K562 (cell line): ENCODE measurements at regions not wholly inside any gene's neighbourhood (a gene's known extent, or its start where the extent isn't known, plus 50 kb on each side); places are given as distances from the start of the nearest gene placed in this dataset.

Experiments
- ATF7 ChIP-seq: fragments of 450-650 bp; IDR thresholded peaks from 2 replicates; pipeline ENCODE4 v1.7.1; 2014; ENCODE audit warnings: mild to moderate bottlenecking, moderate library complexity
- C11orf30 ChIP-seq: fragments of 450-650 bp; IDR thresholded peaks from 2 replicates; pipeline ENCODE4 v1.6.1; 2016; ENCODE audit warnings: low read depth, mild to moderate bottlenecking
- NBN ChIP-seq: fragments of 450-650 bp; IDR thresholded peaks from 2 replicates; pipeline ENCODE4 v1.6.1; 2016; ENCODE audit warnings: low read depth, mild to moderate bottlenecking
- SNRNP70 ChIP-seq: fragments of 200-400 bp; formaldehyde crosslinking; optimal IDR thresholded peaks from 2 replicates; pipeline ENCODE3; 2017; ENCODE audit warnings: low read depth, low read length
- TCF7L2 ChIP-seq: fragments of 150-350 bp; IDR thresholded peaks from 2 replicates; pipeline ENCODE4 v1.6.1; 2016; ENCODE audit warnings: low read depth, mild to moderate bottlenecking, low read length, moderate library complexity
- ZNF175 ChIP-seq: fragments of 200-800 bp; sonication (Bioruptor generic); IDR thresholded peaks from 2 replicates; pipeline ENCODE4 v1.6.1; 2016; ENCODE audit warnings: low read depth, mild to moderate bottlenecking, missing genetic modification characterization, missing compliant biosample characterization
- TF ChIP-seq, protein P1 (sequence below): sonication (generic); formaldehyde crosslinking; IDR thresholded peaks from 2 replicates; pipeline ENCODE4 v1.8.0; 2022; ENCODE audit warnings: missing genetic modification reagents, mild to moderate bottlenecking, moderate library complexity, borderline replicate concordance
- TF ChIP-seq, protein P2 (sequence below), 3 experiments: IDR thresholded peaks in 2 of 3; conservative IDR thresholded peaks in 1 of 3; 2 replicates each; pipeline ENCODE4 v1.5.1; 2011 to 2012; ENCODE audit warnings: low read length in 3 of 3, mild to moderate bottlenecking in 3 of 3, control low read depth in 2 of 3, improper control_type of control experiment in 1 of 3, inconsistent platforms in 1 of 3, low read depth in 1 of 3, mixed read lengths in 1 of 3, moderate library complexity in 1 of 3; ENCODE audit not compliant: insufficient read depth in 2 of 3
- TF ChIP-seq, protein P3 (sequence below), 2 experiments: fragments of 450-650 bp in 1 of 2; sonication (generic) in 1 of 2; formaldehyde crosslinking; conservative IDR thresholded peaks; 2 replicates each; pipeline versions ENCODE4 v1.4.0 to v1.8.1; 2020 to 2022; ENCODE audit warnings: mild to moderate bottlenecking in 1 of 2, missing genetic modification reagents in 1 of 2

DNA sequence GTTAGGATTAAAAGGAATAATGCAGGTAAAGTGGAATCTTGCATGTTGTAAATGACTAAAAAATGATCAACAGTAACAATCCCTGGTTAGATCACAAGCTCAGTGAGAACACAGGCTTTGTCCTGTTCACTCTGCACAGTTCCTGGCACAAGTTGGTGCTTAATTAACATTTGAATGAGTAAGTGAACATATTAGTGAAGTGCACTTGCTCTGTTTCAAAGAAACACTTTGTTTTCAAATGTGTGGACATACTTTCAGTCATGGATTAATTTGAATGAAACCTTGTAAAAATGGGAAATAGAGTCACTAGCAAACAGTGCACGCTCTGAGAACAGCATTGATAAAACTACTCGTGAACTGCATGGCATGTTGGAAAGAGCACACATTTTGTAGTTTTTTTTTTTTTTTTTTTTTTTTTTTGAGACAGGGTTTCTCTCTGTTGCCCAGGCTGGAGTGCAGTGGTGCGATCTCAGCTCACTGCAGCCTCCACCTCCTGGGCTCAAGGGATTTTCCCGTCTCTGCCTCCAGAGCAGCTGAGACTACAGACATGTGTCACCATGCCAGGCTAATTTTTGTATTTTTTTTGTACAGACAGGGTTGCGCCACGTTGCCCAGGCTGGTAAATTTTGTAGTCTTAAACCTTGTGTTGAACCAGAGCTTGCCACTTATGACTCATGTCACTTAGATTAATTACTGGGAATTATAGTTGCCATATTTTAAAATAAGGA is 159.9 kb downstream of the LURAP1L start:
- TF ChIP-seq C11orf30 (no peak), ZNF175 (CRISPR knock-in tag) (no peak), NBN (no peak), SNRNP70 (no peak), TCF7L2 (no peak), ATF7 (no peak)
- TF ChIP-seq, protein P1, sequence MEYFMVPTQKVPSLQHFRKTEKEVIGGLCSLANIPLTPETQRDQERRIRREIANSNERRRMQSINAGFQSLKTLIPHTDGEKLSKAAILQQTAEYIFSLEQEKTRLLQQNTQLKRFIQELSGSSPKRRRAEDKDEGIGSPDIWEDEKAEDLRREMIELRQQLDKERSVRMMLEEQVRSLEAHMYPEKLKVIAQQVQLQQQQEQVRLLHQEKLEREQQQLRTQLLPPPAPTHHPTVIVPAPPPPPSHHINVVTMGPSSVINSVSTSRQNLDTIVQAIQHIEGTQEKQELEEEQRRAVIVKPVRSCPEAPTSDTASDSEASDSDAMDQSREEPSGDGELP (CRISPR knock-in tag): no peak
- TF ChIP-seq, protein P2, sequence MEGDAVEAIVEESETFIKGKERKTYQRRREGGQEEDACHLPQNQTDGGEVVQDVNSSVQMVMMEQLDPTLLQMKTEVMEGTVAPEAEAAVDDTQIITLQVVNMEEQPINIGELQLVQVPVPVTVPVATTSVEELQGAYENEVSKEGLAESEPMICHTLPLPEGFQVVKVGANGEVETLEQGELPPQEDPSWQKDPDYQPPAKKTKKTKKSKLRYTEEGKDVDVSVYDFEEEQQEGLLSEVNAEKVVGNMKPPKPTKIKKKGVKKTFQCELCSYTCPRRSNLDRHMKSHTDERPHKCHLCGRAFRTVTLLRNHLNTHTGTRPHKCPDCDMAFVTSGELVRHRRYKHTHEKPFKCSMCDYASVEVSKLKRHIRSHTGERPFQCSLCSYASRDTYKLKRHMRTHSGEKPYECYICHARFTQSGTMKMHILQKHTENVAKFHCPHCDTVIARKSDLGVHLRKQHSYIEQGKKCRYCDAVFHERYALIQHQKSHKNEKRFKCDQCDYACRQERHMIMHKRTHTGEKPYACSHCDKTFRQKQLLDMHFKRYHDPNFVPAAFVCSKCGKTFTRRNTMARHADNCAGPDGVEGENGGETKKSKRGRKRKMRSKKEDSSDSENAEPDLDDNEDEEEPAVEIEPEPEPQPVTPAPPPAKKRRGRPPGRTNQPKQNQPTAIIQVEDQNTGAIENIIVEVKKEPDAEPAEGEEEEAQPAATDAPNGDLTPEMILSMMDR (IDR thresholded peaks at IDR 0.05 in 2 of 3, conservative IDR thresholded peaks at IDR 0.05 in 1 of 3; ENCODE audit: insufficient read depth in 2 of 3, low read depth in 1 of 3, low read length in 3 of 3): no peak
- TF ChIP-seq, protein P3, sequence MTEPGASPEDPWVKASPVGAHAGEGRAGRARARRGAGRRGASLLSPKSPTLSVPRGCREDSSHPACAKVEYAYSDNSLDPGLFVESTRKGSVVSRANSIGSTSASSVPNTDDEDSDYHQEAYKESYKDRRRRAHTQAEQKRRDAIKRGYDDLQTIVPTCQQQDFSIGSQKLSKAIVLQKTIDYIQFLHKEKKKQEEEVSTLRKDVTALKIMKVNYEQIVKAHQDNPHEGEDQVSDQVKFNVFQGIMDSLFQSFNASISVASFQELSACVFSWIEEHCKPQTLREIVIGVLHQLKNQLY (CRISPR knock-in tag; conservative IDR thresholded peaks at IDR 0.05): no peak
